Activated naive CD4-positive, alpha-beta T cell treated with anti-CD3 and anti-CD28 coated beads, Interleukin-2, amount 50 U/mL, for 16 hours (primary cell): ENCODE measurements at regions not wholly inside any gene's neighbourhood (a gene's known extent, or its start where the extent isn't known, plus 50 kb on each side); places are given as distances from the start of the nearest gene placed in this dataset.
"Not testable (repeated sequence)": the region's sequence is repeated elsewhere in the genome, so short reads cannot be mapped to it uniquely, and the experiment has no call there.

Source experiments
- DNase-seq: peaks from one replicate; pipeline ENCODE4 v3.0.0-alpha.2; 2020

DNA sequence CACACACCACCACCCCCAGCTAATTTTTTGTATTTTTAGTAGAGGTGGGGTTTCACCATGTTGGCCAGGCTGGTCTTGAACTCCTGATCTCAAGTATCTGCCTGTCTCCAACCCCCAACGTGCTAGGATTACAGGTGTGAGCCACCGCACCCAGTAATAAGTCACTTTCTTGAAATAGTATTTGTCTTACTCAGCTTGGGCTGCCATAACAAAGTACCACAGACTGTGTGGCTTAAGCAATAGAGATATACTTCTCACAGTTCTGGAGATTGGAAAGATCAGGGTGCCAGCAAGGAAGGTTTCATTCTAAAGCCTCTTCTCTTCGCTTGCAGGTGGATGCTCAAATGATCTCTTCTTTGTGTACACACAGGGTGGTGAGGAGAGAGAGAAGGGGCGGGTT is 99.8 kb downstream of the ARRDC3 start:
- no peak for DNase-seq

DNA sequence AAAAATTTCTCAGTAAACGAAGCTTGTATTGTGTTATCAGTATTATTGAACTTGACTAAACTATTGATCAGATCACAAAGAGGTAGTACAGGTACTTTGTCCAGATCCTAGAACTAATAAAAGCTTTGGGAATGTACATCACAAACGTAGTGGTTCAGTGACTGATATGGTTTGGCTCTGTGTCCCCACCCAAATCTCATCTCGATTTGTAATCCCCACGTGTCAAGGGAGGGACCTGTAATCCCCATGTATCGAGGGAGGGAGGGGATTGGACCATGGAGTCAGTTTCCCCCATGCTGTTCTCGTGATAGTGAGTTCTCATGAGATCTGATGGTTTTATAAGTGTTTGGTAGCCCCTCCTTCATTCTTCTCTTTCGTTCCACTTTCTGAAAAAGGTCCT is 100.9 kb downstream of the ARRDC3 start:
- DNase-seq = no peak

DNA sequence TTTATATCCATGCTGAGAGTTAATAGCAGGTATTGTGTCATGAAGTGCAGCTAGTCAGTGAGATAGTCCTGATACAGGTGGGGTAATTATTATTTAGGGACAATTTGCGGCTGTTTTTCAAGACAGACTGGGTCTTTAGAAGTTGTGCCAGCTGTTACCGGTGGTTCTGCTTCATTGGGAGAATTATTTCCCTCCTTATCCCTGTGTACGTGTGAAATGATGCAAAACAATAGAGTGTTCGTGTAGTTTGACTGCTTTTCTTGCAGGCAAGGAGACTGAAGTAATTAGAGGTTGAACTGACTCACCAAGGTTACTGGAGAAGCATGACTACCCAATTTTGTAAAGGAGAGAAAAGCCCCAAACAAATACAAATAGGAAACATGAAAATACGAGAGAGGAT is 101.7 kb downstream of the ARRDC3 start:
- no peak for DNase-seq

DNA sequence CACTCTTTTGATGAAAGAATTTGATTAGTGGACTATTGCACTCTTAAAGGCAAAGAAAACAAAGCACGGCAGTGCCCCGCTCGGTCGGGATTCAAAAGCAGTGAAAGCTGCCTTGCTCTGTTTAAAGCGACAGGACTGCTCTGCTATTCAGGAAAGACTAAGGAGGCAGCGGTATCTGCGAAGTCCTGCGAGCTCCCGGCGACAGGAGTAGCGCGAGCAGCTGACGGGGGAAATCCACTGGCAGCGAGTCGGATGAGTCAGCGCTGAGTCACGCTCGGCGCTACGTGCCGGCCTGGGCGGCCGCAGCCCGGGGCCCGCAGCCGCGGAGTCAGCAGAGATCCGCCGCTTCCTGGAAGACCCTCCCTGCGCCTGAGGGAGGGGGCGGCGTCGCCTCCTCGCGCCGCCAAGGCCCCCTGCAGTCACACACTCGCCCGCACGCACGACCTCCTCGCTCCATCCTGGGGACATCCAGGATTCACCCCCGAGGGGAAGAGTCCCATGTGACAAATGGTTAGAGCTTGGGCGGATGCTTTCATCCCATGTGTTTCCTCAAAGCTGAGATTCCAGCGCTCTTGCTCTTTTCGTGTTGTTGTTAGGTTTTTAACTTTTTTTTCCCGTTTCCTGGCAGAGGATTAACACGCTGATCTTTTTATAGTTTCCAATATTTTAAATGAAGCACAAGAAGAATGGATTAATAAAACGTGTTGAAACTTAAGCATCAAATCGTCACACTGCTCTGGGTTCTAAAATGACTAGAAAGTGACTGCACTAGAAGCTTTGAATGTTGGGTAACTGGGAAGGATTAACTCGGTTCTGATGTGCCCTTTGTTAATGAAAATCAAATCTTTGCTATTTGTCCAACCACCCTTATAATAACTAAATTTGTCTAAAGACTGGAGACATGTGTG is 102.5 kb downstream of the ARRDC3 start:
- DNase-seq = peak; percentile 91

DNA sequence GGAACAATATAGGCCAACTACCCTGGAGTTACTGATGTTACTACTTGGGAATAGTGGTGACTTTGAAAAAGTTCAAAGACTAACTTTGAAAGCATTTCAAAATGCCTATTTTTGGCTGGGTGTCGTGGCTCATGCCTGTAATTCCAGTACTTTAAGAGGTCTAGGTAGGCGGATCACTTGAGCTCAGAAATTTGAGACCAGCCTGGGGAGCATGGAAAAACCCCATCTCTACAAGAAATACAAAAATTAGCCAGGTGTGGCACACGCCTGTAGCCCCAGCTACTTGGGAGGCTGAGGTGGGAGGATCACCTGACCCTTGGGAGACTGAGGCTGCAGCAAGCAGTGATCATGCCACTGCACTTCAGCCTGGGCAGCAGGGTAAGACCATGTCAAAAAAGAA is 105.3 kb downstream of the ARRDC3 start:
- DNase-seq = no peak

DNA sequence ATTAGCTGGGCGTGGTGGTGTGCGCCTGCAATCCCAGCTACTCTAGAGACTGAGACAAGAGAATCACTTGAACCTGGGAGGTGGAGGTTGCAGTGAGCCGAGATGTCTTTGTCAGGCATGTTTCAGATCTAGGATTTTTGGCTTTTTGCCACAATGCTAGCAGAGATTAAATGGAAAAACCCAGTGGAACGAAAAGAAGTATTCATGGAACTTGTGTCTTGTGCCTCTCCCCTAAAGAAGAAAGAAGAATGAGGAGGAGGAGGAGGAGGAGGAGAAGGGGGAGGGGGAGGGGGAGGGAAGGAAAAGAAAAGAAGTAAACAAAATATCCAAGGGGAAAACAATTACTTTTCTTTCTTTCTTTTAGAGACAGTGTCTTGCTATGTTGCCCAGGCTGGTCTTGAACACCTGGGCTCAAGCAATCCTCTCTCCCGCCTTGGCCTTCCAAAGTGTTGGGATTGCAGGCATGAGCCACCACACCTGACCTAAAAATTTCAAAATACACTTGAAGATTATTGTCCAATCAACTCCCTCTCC is 106.0 kb downstream of the ARRDC3 start:
- no peak for DNase-seq

DNA sequence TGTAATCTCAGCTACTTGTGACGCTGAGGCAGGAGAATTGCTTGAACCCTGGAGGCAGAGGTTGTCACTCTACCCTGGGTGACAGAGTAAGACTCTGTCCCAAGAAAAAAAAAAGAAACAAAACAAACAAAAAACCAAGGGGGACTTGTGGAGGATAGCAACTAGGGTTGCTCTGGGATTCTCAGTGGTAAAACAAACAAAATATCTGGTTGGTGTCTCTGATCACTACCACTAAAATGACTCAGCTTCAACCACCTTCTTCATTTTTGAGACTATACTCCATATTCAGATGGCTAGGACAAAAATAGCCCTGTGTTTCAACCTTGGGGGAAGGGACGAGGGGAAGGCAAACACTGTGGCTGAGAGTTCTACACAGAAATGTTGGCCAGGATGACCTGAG is 110.3 kb downstream of the ARRDC3 start:
- no peak for DNase-seq

DNA sequence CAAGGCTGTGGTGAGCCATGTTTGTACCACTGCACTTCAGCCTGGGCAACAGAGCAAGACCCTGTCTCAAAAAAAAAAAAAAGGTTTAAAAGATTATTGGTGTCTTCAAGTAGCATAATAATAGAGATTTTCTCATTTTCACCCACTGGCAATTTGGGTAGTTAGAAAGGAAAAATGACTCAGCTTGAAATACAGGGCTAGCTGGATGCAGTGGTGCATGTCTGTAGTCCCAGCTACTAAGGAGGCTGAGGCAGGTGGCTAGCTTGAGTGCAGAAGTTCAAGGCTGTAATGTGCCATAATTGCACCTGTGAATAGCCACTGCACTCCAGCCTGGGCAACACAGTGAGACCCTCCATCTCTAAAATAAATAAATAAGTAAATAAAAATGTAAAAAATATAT is 111.1 kb downstream of the ARRDC3 start:
- no peak for DNase-seq

DNA sequence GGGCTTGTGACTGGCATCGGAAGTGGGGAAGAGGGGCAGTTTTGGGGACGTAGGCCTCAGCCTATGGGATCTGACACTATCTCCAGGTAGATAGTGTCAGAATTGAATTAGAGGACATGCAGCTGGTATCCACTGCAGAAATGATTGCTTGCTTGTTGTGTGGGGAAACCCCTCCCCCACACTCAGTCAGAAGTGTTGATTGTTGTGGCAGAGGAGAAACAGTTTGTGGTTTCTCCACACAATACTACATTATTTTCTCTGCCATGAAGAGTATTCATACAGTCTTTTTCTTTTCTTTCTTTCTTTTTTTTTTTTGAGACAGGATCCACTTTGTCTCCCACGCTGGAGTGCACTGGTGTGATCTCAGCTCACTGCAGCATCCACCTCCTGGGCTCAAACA is 113.9 kb downstream of the ARRDC3 start:
- no peak for DNase-seq

DNA sequence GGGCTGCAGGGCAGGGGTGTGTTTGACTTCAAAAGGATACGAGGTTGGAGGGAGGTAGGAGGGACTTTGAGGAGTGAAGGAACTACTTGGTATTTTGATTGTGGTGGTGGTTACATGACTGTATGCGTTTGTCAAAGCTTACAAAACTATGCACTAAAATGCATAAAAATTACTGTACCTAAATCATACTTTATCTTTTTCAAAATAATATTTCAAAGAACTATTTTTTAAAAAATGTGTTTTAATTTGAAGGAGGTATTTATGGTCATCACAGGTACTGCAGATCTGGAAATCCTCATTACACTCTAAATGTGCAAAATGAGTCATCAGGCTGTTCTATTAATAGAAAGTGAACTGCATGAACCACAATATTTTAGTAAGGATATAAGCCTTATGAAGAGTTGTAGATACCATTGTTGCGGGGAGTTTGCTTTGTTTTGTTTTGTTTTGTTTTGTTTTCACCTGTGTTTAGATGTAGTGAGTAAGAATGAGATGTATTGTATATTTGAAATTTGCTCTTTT is 116.9 kb downstream of the ARRDC3 start:
- no peak for DNase-seq

DNA sequence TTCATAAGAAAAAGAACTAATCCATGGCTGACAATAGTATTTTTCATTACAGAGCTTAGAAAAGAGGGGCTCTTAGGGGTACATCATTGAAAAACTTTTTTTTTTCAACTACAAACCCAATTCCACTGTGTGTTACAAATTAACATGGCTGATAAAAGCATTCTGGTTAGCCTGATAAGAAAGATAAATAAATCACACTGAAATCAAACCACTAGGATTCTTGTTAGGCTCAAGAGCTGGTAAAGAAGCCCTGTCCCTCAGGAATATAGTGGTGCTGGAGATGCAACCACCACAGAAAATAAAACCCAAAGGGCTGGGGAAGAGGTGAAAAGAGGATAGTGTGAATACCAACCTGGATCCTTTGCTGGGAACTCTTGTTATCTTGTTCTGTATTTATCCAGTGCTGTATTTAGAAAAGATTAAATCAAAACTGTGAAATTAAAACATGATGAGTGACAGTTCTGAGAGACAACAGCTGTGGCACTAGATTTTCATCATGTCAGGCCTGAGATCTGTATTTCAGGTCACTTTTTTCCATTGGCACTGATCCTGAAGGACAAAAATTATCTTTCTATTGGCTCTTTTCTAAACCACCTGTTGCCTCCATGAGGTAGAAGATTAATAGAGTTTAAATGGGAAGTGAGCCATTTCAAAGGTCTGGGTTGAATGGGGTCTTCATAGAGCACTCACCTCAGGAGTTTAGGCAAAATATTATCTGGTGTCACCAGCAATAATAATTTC is 118.6 kb downstream of the ARRDC3 start:
- DNase-seq = no peak

DNA sequence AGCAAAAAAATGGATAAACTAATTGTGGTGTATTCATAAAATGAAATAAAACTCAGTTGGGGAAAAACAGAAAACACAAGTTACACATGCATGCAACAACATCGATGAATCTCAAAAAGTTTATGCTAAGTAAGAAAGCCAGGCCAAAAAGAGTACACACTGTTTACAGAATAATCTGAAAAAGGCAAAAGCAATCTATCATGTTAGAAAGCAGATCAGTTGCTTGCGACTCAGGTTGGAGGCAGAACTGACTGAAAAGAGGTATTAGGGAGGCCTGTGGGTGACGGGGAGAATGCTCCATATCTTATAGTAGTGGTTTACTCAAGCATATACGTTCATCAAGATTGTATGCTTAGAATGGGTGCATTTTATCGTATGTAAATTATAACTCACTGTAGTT is 119.2 kb downstream of the ARRDC3 start:
- DNase-seq = no peak

DNA sequence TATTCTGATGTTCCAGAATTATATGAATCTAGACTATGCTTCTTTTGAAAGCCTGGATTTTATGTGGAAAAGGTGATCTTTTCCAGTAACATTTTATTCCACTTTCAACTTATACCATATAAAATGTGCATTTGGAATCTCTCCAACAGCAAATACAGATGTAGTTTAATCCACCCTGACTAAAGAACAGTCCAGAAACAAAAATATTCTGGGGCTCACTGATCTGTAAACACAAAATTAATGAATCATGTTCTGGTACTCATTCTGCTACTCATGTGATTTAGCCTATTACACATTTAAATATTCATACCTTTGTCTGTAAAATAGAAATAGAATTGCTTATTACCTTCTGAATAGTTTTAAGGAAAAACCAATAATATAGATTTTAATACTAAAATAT is 125.8 kb downstream of the ARRDC3 start:
- DNase-seq = no peak

DNA sequence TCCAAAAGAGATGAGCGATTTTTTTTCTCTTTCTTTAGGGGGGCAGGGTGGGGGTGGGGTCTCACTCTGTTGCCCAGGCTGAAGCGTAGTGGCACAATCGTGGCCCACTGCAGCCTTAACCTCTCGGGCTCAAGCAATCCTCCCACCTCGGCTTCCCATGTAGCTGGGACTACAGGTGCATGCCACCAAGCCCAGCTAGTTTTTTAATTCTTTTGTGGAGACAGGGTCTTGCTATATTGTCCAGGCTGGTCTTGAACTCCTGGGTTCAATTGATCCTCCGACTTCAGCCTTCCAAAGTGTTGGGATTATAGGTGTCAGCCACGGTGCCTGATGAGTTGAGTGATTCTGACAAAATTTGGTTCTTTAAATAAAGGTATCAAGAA is 127.0 kb downstream of the ARRDC3 start:
- no peak for DNase-seq

DNA sequence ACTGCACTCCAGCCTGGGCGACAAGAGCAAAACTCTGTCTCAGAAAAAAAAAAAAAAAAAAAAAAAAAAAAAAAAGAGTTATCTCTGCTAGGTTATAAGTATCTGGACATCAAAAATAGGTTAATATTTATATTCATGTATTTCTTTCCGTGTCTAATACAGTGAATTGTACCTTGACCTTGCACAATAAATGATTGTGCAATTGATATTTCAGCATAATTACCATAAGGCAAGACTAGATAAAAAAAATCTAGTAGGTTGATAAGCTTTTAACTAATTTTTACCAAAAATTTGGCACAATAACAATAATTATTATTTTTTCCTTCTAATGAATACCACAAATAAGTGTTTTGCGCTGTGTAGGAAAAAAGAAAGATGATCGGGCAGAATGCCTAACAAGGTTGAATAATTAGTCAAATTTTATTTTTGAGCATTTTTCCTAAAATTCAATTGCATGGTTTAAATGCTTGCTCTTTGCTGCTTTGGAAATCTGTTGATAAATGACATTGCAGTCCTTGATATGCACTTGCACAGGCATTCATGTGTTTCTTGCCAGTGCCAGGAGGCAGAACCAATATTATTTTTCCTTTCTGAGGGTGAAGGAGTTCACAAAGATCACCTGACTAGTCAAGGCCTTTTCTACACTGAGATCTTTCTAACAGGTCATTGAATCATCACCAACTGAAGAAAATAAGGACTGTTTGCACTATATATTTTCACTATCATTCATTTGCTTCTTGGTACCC is 127.5 kb downstream of the ARRDC3 start:
- no peak for DNase-seq

DNA sequence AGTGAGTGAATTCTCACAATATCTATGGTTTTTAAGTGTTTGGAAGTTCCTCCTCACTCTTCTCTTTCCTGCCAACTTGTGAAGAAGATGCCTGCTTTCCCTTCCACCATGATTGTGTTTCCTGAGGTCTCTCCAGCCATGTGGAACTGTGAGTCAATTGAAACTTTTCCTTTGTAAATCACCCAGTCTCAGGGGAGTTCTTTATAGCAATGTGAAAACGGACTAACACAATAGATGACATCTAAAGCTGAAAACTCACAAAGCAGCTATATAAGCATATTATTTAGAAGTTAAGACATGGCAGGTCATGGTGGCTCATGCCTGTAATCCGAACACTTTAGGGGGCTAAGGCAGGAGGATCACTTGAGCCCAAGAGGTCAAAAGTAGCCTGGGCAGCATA is 130.2 kb downstream of the ARRDC3 start:
- no peak for DNase-seq

DNA sequence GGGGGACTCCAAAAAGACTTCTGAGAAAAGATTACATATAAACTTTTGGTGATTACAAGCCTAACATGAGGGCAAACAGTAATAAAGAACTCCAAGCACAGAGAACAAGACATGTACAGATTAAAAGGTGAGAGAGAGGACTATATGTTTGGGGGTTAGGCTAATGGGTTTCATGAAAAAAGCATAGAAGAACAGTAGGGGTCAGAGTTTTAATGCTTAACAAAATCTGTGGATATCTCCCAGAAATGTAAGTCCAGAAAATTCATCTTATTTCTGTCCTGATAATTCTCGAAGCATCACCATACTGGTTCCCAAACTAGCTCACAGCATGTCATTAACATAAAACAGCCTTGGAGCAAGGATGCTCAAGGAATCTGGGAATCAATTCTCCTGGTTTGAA is 137.2 kb downstream of the ARRDC3 start:
- no peak for DNase-seq

DNA sequence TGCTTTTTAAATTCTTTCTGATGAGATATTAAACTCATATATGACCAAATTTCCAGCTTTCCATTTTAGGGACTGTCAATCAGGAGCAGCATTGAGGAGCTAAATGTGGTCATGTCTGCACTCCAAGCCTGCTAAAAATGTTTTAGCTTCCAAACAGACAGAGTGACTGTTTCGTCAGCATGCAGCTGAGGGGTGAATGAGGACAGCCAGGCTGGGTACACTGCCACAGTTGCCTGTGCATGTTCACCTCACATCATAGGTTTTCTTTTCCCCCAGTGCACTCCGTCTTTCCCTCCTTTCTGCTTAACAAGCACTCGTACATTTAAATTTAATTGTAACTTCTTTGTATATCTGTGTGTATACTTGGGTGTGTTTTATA is 138.1 kb downstream of the ARRDC3 start:
- no peak for DNase-seq

DNA sequence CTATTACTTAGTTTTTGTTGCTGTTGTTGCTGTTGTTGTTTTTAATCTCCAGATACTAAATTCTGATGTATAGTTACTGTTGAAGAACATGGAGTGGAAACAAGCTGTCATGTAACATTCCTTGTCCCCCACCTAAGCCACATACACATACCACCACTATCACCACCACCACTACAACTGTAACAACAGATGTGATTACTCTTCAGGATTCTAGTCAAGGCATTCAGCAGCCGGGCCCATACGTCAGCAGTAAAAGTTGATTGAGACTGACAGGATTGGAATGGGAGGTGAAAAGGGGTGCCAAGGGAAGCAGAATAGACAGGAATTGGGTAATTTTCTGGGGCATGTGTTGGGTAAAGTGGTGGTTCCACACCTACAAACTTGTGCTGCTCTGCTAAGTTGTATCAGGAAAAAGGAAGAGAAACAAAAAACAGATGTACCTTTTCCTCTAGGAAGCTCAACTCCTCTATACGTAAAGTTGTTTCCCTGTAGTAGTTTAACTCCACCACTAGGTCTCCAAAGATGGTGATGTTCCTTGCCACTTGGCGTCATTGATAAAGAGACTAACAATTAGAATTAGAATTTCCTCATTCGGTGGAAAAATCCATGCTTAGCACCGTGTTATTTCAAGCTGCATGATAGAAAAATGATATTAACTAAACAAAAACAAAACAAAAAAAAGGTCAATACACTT is 138.6 kb downstream of the ARRDC3 start:
- no peak for DNase-seq

DNA sequence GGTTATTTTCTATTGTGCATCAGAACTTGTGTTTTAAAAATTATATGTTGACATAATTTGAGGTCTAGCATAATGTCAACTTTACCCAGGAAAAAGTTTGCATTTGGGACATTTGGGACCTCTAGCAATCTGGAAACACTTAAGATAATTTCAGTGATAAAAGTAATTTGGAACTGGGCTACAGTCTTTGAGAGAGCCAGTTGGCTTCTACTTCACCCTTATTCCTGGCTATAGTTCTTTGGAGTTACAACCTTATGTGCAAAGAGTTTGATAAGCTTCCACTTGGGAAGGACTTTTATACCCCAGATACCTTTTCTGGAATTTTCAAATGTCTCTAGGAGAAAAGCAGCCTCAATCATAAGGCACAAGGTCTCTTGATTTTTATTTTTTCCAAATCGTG is 139.3 kb downstream of the ARRDC3 start:
- no peak for DNase-seq

DNA sequence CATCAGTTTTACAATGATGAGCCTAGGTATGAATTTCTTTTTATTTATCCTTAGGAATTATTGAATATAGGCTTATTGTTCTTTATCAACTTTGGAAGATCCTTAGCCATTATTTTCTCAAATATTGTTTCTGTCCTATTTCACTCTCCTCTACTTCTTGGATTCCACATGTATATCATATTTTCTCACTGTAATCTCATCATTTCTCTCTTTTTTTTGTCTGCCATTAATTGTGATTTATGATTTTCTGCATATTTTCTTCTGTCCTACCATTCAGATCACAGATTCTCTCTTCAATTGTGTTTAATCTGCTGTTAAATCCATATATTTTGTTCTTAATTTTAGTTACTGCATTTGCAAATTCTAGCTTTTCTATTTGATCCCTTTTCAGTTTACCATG is 139.8 kb downstream of the ARRDC3 start:
- no peak for DNase-seq

DNA sequence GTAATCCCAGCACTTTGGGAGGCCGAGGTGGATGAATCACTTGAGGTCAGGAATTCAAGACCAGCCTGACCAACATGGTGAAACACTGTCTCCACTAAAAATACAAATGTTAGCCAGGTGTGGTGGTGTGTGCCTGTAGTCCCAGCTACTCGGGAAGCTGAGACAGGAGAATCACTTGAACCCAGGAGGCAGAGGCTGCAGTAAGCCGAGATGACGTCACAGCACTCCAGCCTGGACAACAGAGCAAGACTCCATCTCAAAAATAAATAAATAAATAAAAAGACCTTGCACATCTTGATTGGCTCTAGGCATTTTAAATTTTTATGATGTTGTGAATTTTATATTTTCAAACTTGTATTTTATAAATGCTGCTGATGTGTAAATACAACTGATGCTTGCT is 141.7 kb downstream of the ARRDC3 start:
- DNase-seq = not testable (repeated sequence)

DNA sequence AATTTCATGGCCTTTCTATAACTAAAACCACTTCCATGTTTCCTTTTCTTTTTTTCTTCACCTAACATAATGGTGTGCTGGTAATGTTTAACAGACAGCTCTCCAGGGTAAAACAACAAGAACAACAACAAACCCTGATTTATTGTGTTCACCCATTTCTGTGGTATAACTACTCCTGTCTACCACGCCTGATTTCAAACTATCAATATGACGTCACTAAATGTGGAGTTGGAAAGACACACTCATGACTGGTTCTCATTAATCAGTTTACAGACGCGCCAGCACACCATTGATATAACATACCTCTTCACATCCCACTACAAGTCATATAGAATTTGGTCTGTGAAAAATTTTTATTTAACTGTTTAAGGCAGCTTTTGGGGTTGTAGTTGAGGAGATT is 142.9 kb downstream of the ARRDC3 start:
- DNase-seq = no peak
